Left lung (tissue), 4 donors: ENCODE measurements at regions not wholly inside any gene's neighbourhood (a gene's known extent, or its start where the extent isn't known, plus 50 kb on each side); places are given as distances from the start of the nearest gene placed in this dataset.

Experiments
- ATAC-seq: fragments of 200-7000 bp; cut with Tn5 transposase; one replicate; pipeline ENCODE4 v1.9.1; 2020; ENCODE audit warnings: moderate library complexity
- DNase-seq, 4 donors: peaks; one replicate each; pipeline ENCODE4 v3.0.0-alpha.2; 2013 to 2020
- H3K27ac ChIP-seq, 2 donors: fragments of 200-600 bp; sonication (generic) in 1 of 2; one replicate each; pipeline versions ENCODE4 v1.5.0 to v1.8.0; 2020 to 2021
- H3K27me3 ChIP-seq, 2 donors: fragments of 200-600 bp; sonication (generic) in 1 of 2; one replicate each; pipeline versions ENCODE4 v1.5.0 to v1.8.0; 2020 to 2021
- H3K36me3 ChIP-seq, 2 donors: fragments of 200-600 bp; sonication (generic) in 1 of 2; one replicate each; pipeline versions ENCODE4 v1.5.0 to v1.8.0; 2020 to 2021
- H3K4me1 ChIP-seq, 2 donors: fragments of 200-600 bp; one replicate each; pipeline ENCODE4 v1.8.0; 2021
- H3K4me3 ChIP-seq, 2 donors: fragments of 200-600 bp; sonication (generic) in 1 of 2; one replicate each; pipeline versions ENCODE4 v1.5.0 to v1.8.0; 2020 to 2021; ENCODE audit warnings: mild to moderate bottlenecking in 1 of 2
- H3K9me3 ChIP-seq, 2 donors: fragments of 200-600 bp; sonication (generic) in 1 of 2; one replicate each; pipeline versions ENCODE4 v1.5.0 to v1.8.0; 2020 to 2021
- CTCF ChIP-seq, 2 donors: fragments of 200-600 bp; sonication (generic) in 1 of 2; IDR thresholded peaks; one replicate each; pipeline versions ENCODE4 v1.5.0 to v1.8.0; 2021; ENCODE audit warnings: antibody characterized with exemption in 2 of 2
- intact Hi-C, 2 donors: fragments of 100-400 bp; cut with DNase I; formaldehyde crosslinking; loops; one replicate each; pipeline versions ENCODE4 v1.11.2 to v1.14.2; 2022
- donor health status: DM: no; HTN: yes; CAD: no.
- donor health status: DM: no; HTN: no; CAD: no.

- no peak overlapping the region for H3K4me3 ChIP-seq
These were observed 67.8 kb upstream of the NEURL1B start for GRCh38 chr5:172573120-172573882.

GRCh38 chr5:172572440-172572839, 68.6 kb upstream of the NEURL1B start:
- no peak for TF ChIP-seq CTCF (IDR thresholded peaks at IDR 0.05)
- H3K27me3 ChIP-seq, result no peaks in the 10 kb centered on the region
- DNase-seq (no peak), ATAC-seq (no peak)
- no peaks in the 10 kb centered on the region for H3K36me3 ChIP-seq
- H3K4me1 ChIP-seq, result no peaks in the 10 kb centered on the region
- H3K9me3 ChIP-seq, result no peaks in the 10 kb centered on the region
- H3K4me3 ChIP-seq, result no peak overlapping the region
- no peak overlapping the region for H3K27ac ChIP-seq
- intact Hi-C loops, result no loop called here

More at GRCh38 chr5:172573120-172573882, 67.8 kb upstream of the NEURL1B start:
- H3K4me1 ChIP-seq, result no peaks in the 10 kb centered on the region
- no peaks in the 10 kb centered on the region for H3K27me3 ChIP-seq
- no peak for TF ChIP-seq CTCF (IDR thresholded peaks at IDR 0.05)
- no peak overlapping the region for H3K27ac ChIP-seq
- no peaks in the 10 kb centered on the region for H3K36me3 ChIP-seq
- DNase-seq (no peak), ATAC-seq (no peak)
- no peaks in the 10 kb centered on the region for H3K9me3 ChIP-seq
- intact Hi-C loops, result no loop called here

GRCh38 chr5:172571892-172572291, 69.2 kb upstream of the NEURL1B start:
- Histone ChIP-seq H3K9me3 (no peaks in the 10 kb centered on the region), H3K27me3 (no peaks in the 10 kb centered on the region), H3K4me1 (no peaks in the 10 kb centered on the region), H3K4me3 (no peak overlapping the region), H3K36me3 (no peaks in the 10 kb centered on the region), H3K27ac (no peak overlapping the region)
- ATAC-seq, result no peak
- TF ChIP-seq CTCF (IDR thresholded peaks at IDR 0.05), result no peak
- no peak for DNase-seq
- intact Hi-C loops, result no loop called here

GRCh38 chr5:172571413-172571812, 69.7 kb upstream of the NEURL1B start:
- H3K27me3 ChIP-seq, result no peaks in the 10 kb centered on the region
- no peak overlapping the region for H3K4me3 ChIP-seq
- intact Hi-C loops, result no loop called here
- H3K9me3 ChIP-seq, result no peaks in the 10 kb centered on the region
- H3K4me1 ChIP-seq, result no peaks in the 10 kb centered on the region
- DNase-seq (no peak), ATAC-seq (no peak)
- H3K36me3 ChIP-seq, result no peaks in the 10 kb centered on the region
- no peak overlapping the region for H3K27ac ChIP-seq
- TF ChIP-seq CTCF (IDR thresholded peaks at IDR 0.05), result no peak

GRCh38 chr5:172570594-172571334, 70.3 kb upstream of the NEURL1B start:
- no peak overlapping the region for H3K27ac ChIP-seq
- intact Hi-C loops, result no loop called here
- no peaks in the 10 kb centered on the region for H3K9me3 ChIP-seq
- no peaks in the 10 kb centered on the region for H3K36me3 ChIP-seq
- H3K4me3 ChIP-seq, result no peak overlapping the region
- TF ChIP-seq CTCF (IDR thresholded peaks at IDR 0.05), result no peak
- H3K27me3 ChIP-seq, result no peaks in the 10 kb centered on the region
- DNase-seq (no peak), ATAC-seq (no peak)
- no peaks in the 10 kb centered on the region for H3K4me1 ChIP-seq
